PC-9 (cell line): ENCODE measurements at regions not wholly inside any gene's neighbourhood (a gene's known extent, or its start where the extent isn't known, plus 50 kb on each side); places are given as distances from the start of the nearest gene placed in this dataset.

Source experiments
- BruUV-seq: library from RNA; stranded (reverse); fragments of 400-500 nt; replicated peaks from 2 replicates; lab custom pipeline; 2021; lab: Mats Ljungman, UMichigan
- CTCF ChIA-PET: fragments of 300-600 bp; sonication (Branson Sonifier 250); formaldehyde crosslinking; loops from one replicate; lab custom pipeline; 2022; ENCODE audit warnings: antibody characterized with exemption; lab: Charles Lee
- POLR2A ChIA-PET: fragments of 300-600 bp; sonication (Branson Sonifier 250); formaldehyde crosslinking; loops from one replicate; lab custom pipeline; 2022; ENCODE audit warnings: antibody characterized with exemption; ENCODE audit not compliant: unreplicated experiment; lab: Charles Lee
- DNase-seq, 2 experiments: peaks; one replicate each; pipeline versions ENCODE4 v3.0.0 to v3.0.0-alpha.2; 2015 to 2022; ENCODE audit warnings: mixed read lengths in 1 of 2
- H2AFZ ChIP-seq: fragments of 200-600 bp; sonication (generic); 2 replicates; pipeline ENCODE4 v1.8.1; 2017; ENCODE audit warnings: antibody characterized with exemption
- H3F3A ChIP-seq: fragments of 200-600 bp; sonication (generic); 2 replicates; pipeline ENCODE4 v1.8.1; 2017; ENCODE audit warnings: antibody characterized with exemption, mild to moderate bottlenecking, low read depth; ENCODE audit not compliant: insufficient read depth
- H3K27ac ChIP-seq: fragments of 200-600 bp; sonication (generic); 2 replicates; pipeline ENCODE4 v1.6.1; 2016; ENCODE audit warnings: mixed run types
- H3K27me3 ChIP-seq: fragments of 200-600 bp; sonication (generic); 2 replicates; pipeline ENCODE4 v1.6.1; 2016; ENCODE audit warnings: low read depth, mixed run types; ENCODE audit not compliant: insufficient read depth
- H3K36me3 ChIP-seq: fragments of 200-600 bp; sonication (generic); 2 replicates; pipeline ENCODE4 v1.6.1; 2016; ENCODE audit warnings: low read depth, mixed run types
- H3K4me1 ChIP-seq: fragments of 200-600 bp; sonication (generic); replicated peaks from 2 replicates; pipeline ENCODE4 v1.6.1; 2016; ENCODE audit warnings: mixed run types; ENCODE audit not compliant: insufficient read depth
- H3K4me2 ChIP-seq: fragments of 200-600 bp; sonication (generic); 2 replicates; pipeline ENCODE4 v1.6.1; 2017; ENCODE audit warnings: mixed run types
- H3K4me3 ChIP-seq: fragments of 200-600 bp; sonication (generic); 2 replicates; pipeline ENCODE4 v1.6.1; 2016; ENCODE audit warnings: mixed run types
- H3K79me2 ChIP-seq: fragments of 200-600 bp; sonication (generic); 2 replicates; pipeline ENCODE4 v1.6.1; 2017; ENCODE audit warnings: low read depth, mixed run types
- H3K9me2 ChIP-seq: fragments of 200-600 bp; sonication (generic); 2 replicates; pipeline ENCODE4 v1.8.1; 2017; ENCODE audit warnings: mild to moderate bottlenecking; ENCODE audit not compliant: insufficient read depth
- H3K9me3 ChIP-seq: fragments of 200-600 bp; sonication (generic); 2 replicates; pipeline ENCODE4 v1.8.1; 2016; ENCODE audit warnings: low read depth; ENCODE audit not compliant: insufficient read depth
- H4K20me1 ChIP-seq: fragments of 200-600 bp; sonication (generic); 2 replicates; pipeline ENCODE4 v1.8.1; 2017; ENCODE audit not compliant: insufficient read depth
- CTCF ChIP-seq: fragments of 200-600 bp; sonication (generic); conservative IDR thresholded peaks from 2 replicates; pipeline ENCODE4 v1.6.1; 2017; ENCODE audit warnings: mixed run types, antibody characterized with exemption, mild to moderate bottlenecking, moderate library complexity
- EZH2 ChIP-seq: fragments of 200-600 bp; sonication (generic); IDR thresholded peaks from 2 replicates; pipeline ENCODE4 v1.8.0; 2017; ENCODE audit warnings: antibody characterized with exemption, low read depth
- intact Hi-C: fragments of 100-400 bp; cut with micrococcal nuclease; formaldehyde crosslinking; loops from one replicate; pipeline ENCODE4 v1.10.0; 2022; ENCODE audit not compliant: unreplicated experiment

DNA sequence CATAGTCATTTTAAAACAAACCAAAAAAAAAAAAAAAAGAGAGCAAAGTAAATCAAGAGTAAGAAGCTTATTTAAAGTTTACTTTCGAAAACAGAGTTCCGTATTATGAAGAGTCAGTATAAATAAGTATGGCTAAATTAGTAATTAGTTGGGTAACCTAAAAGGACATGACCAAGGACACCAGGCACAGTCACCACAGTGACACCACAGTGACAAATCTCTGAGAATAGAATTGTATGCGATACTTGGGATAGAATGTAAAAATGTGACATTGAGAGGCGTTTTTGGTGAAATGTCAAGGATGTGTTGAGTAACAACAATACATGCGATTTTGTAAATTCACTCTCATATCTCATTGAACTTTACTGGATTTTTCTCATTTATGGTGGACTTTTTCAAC, 150.9 kb upstream of the SPEF2 start:
- Histone ChIP-seq H3K27me3 (no peaks in the 10 kb centered on the region), H3K79me2 (no peaks in the 10 kb centered on the region), H4K20me1 (no peaks in the 10 kb centered on the region), H3K36me3 (no peaks in the 10 kb centered on the region), H3K4me2 (no peak overlapping the region), H3F3A (no peaks in the 10 kb centered on the region), H3K9me3 (no peaks in the 10 kb centered on the region), H3K9me2 (no peaks in the 10 kb centered on the region), H3K27ac (no peak overlapping the region), H3K4me1 (no peaks in the 10 kb centered on the region), H2AFZ (no peak overlapping the region), H3K4me3 (no peak overlapping the region)
- TF ChIP-seq CTCF, result no peak
- TF ChIP-seq EZH2, result no peak
- intact Hi-C loops, result no loop called here
- no TSS peak for BruUV-seq
- no peak for DNase-seq
- CTCF ChIA-PET, result no interaction called here
- POLR2A ChIA-PET, result no interaction called here

- Histone ChIP-seq H3K9me2 (no peaks in the 10 kb centered on the region), H3K27ac (no peak overlapping the region), H2AFZ (no peak overlapping the region), H3K4me3 (no peak overlapping the region), H3K79me2 (no peaks in the 10 kb centered on the region), H3K36me3 (no peaks in the 10 kb centered on the region), H3K27me3 (no peaks in the 10 kb centered on the region), H4K20me1 (no peaks in the 10 kb centered on the region), H3K9me3 (no peaks in the 10 kb centered on the region), H3K4me1 (no peaks in the 10 kb centered on the region), H3K4me2 (no peak overlapping the region), H3F3A (no peaks in the 10 kb centered on the region)
- intact Hi-C loops, result no loop called here
- ChIA-PET POLR2A (no interaction called here), CTCF (interaction anchor here (0.7 kb wide), 1 partner anchor 121 kb away, joined by 3 read pairs; no protein-coding TSS in a partner anchor)
- DNase-seq, result no peak
- no peak for TF ChIP-seq EZH2
- no peak for TF ChIP-seq CTCF
- BruUV-seq, result no TSS peak
Measured at GRCh38 chr5:35464757-35465156, 152.9 kb upstream of the SPEF2 start.

DNA sequence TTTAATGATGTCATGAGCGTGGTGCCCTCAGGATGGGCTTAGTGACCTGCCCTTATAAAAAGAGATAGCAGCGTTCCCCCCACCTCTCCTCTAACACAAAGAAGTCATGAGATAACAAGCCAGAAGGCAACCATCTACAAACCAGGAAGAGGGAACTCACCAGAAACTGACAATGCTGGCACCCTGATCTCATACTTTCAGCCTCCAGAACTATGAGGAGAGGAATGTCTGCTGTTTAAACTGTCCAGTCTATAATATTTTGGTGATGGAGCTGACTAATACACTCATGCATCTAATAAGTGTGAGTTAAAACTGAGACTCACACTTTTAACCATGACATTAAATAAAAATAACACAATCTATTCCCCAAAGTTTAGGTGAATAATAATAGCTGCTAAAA, 156.1 kb upstream of the SPEF2 start:
- no peaks in the 10 kb centered on the region for H3K36me3 ChIP-seq
- no peak overlapping the region for H3K4me3 ChIP-seq
- CTCF ChIA-PET, result no interaction called here
- H4K20me1 ChIP-seq, result no peaks in the 10 kb centered on the region
- H3K9me2 ChIP-seq, result no peaks in the 10 kb centered on the region
- no peak overlapping the region for H3K27ac ChIP-seq
- H3K79me2 ChIP-seq, result no peaks in the 10 kb centered on the region
- H2AFZ ChIP-seq, result no peak overlapping the region
- DNase-seq, result no peak
- POLR2A ChIA-PET, result no interaction called here
- no peaks in the 10 kb centered on the region for H3K27me3 ChIP-seq
- no peaks in the 10 kb centered on the region for H3K4me1 ChIP-seq
- H3K9me3 ChIP-seq, result no peaks in the 10 kb centered on the region
- H3K4me2 ChIP-seq, result no peak overlapping the region
- no peaks in the 10 kb centered on the region for H3F3A ChIP-seq
- BruUV-seq, result no TSS peak
- intact Hi-C loops, result no loop called here
- TF ChIP-seq CTCF (no peak), EZH2 (no peak)
